ENCODE measurements at regions not wholly inside any gene's neighbourhood (a gene's known extent, or its start where the extent isn't known, plus 50 kb on each side); places are given as distances from the start of the nearest gene placed in this dataset.
"Not testable (repeated sequence)": the region's sequence is repeated elsewhere in the genome, so short reads cannot be mapped to it uniquely, and the experiment has no call there.

DNA sequence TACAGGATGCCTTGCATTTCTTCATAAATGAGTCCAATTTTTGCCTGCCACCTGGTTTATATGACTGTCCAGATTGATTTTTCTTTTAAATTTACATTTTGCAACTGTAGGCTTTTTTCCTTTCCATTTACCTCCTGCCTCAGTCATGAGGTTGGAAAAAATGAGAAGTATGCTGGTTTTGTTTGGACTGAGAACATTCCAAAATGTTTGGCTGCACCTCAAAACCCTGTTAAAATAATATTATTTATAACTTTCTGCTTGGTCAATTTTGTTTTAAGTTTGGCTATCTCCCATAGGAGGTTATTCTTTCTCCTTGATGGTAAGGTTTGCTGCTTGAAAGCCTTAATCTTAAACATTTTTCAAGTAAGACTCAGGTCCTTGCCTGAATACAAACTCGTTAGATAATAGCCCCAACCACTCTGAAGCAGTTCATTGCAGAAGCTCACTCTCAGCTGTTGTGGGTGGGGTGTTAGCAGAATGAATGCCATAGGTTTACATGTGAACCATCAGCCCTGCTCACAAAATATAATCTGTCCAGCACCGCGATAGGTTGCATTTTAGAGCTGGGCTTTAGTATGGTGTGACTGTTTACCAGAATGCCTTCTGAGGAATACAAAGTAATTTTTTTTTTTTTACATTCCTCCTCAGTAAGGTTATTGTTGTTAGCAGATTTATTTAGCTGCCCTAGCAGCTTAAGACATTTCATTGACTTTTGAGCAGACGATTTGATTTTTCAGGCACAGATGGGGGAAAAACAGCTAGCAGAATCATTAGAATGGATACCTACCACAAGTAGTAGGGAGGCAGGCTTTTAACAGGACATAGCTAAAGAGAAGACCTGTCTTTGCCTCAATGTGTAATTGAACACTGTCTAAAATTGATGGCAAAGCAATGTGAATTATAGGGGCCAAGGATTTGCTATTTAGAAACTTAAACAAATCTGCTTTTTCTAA, 630.8 kb upstream of the KCNMB2 start:
- Histone ChIP-seq H3K9me3 (ENCODE audit: insufficient read depth, low read depth) (peaks cover 3% of the 10 kb centered on the region; the same call in 1 of the 2 replicates), H3K27me3 (ENCODE audit: insufficient read depth, low read depth) (no peaks in the 10 kb centered on the region), H4K20me1 (ENCODE audit: insufficient read depth) (no peaks in the 10 kb centered on the region), H3F3A (ENCODE audit: insufficient read depth, low read depth) (no peaks in the 10 kb centered on the region), H3K79me2 (ENCODE audit: low read depth) (no peaks in the 10 kb centered on the region), H2AFZ (no peak overlapping the region), H3K9me2 (ENCODE audit: insufficient read depth) (no peaks in the 10 kb centered on the region), H3K27ac (0 out of 2 replicates have a peak overlapping the region, but pooled peaks have one; percentile 16), H3K4me1 (replicated peaks; ENCODE audit: insufficient read depth) (peaks cover 14% of the 10 kb centered on the region), H3K4me3 (no peak overlapping the region), H3K4me2 (no peak overlapping the region), H3K36me3 (ENCODE audit: low read depth) (no peaks in the 10 kb centered on the region)
- peak in 1 of 2 experiments; percentile 7 for DNase-seq
- BruUV-seq (replicated peaks) = no TSS peak
- CTCF ChIA-PET = interaction anchor here (0.6 kb wide), 1 partner anchor 51 kb away, joined by 3 read pairs; no protein-coding TSS in a partner anchor
- TF ChIP-seq CTCF (conservative IDR thresholded peaks at IDR 0.05) = no peak
- intact Hi-C loops (cut with micrococcal nuclease; ENCODE audit: unreplicated experiment) = loop anchor here (5.0 kb wide), 1 partner anchor 463 kb away; no protein-coding TSS in a partner anchor
- POLR2A ChIA-PET (ENCODE audit: unreplicated experiment) = interaction anchor here (0.6 to 0.7 kb wide), 3 partner anchors 15 to 247 kb away, joined by 4 to 10 read pairs (median 6); no protein-coding TSS in a partner anchor

DNA sequence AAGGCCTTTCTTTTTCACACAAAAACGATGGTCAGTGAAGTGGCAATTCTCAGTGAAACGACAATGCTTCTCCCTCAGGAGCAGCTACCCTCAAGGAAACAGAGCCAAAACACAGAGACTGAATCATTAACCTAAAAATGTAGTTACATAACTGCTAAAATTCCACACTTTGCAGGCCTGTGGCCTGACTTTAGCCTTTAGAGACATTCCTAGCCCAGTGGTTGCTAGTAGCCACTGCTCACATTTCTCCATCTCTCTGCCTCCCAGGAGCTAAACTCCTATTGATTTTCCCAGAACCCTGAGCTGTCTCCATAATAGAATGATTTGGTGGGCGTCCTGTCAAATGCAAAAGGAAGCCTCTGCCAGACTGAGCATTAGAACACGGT, 630.1 kb upstream of the KCNMB2 start:
- Histone ChIP-seq H3K4me2 (no peak overlapping the region), H3K27me3 (ENCODE audit: insufficient read depth, low read depth) (no peaks in the 10 kb centered on the region), H4K20me1 (ENCODE audit: insufficient read depth) (no peaks in the 10 kb centered on the region), H3K9me2 (ENCODE audit: insufficient read depth) (no peaks in the 10 kb centered on the region), H3K4me1 (replicated peaks; ENCODE audit: insufficient read depth) (peaks cover 14% of the 10 kb centered on the region), H3K4me3 (no peak overlapping the region), H2AFZ (no peak overlapping the region), H3K27ac (0 out of 2 replicates have a peak overlapping the region, but pooled peaks have one; percentile 16), H3F3A (ENCODE audit: insufficient read depth, low read depth) (no peaks in the 10 kb centered on the region), H3K79me2 (ENCODE audit: low read depth) (no peaks in the 10 kb centered on the region), H3K9me3 (ENCODE audit: insufficient read depth, low read depth) (no peaks in the 10 kb centered on the region), H3K36me3 (ENCODE audit: low read depth) (no peaks in the 10 kb centered on the region)
- TF ChIP-seq EZH2 (IDR thresholded peaks at IDR 0.05; ENCODE audit: low read depth) (no peak), CTCF (conservative IDR thresholded peaks at IDR 0.05) (no peak)
- intact Hi-C loops (cut with micrococcal nuclease; ENCODE audit: unreplicated experiment) = loop anchor here (5.0 kb wide), 1 partner anchor 464 kb away; no protein-coding TSS in a partner anchor
- peak; percentile 26 to 67 for DNase-seq
- POLR2A ChIA-PET (ENCODE audit: unreplicated experiment) = interaction anchor here (0.6 to 0.7 kb wide), 3 partner anchors 26 to 410 kb away, joined by 3 to 10 read pairs (median 6); no protein-coding TSS in a partner anchor
- no TSS peak for BruUV-seq (replicated peaks)
- CTCF ChIA-PET = interaction anchor here (0.6 kb wide), 1 partner anchor 51 kb away, joined by 3 read pairs; no protein-coding TSS in a partner anchor

DNA sequence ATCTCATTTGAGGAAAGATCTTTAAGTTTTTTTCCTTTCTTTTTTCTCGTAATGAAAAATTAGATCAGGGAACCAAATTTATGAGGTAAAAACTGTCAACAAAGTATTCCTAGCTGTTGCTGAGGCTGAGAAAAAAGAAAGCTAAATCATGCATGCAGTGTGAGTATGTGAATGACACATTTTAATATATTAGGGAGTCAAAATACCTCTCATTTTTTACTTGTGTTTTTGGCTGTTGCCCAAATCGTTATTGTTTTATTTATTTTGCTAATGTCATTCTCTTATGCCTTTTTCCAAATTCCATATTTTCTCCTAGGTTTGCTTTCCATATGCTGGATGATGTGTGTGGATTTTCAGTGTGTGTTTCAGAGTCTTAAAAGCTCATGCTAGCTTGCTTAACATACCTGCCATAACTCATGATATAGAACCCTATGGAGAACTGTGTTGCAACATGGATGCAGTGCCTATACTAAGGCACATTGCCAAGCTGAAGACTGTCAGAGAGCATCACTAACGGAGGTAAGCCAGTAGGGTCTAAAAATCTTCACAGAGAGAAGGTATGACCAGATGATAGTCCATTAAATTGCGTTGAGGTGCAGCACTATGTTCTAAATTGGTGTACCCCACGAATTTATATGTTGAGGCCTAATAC, 629.5 kb upstream of the KCNMB2 start:
- no TSS peak for BruUV-seq (replicated peaks)
- Histone ChIP-seq H4K20me1 (ENCODE audit: insufficient read depth) (no peaks in the 10 kb centered on the region), H3K27ac (no peak overlapping the region), H2AFZ (no peak overlapping the region), H3F3A (ENCODE audit: insufficient read depth, low read depth) (no peaks in the 10 kb centered on the region), H3K9me3 (ENCODE audit: insufficient read depth, low read depth) (no peaks in the 10 kb centered on the region), H3K27me3 (ENCODE audit: insufficient read depth, low read depth) (no peaks in the 10 kb centered on the region), H3K9me2 (ENCODE audit: insufficient read depth) (no peaks in the 10 kb centered on the region), H3K4me2 (no peak overlapping the region), H3K36me3 (ENCODE audit: low read depth) (no peaks in the 10 kb centered on the region), H3K4me3 (no peak overlapping the region), H3K4me1 (replicated peaks; ENCODE audit: insufficient read depth) (peaks cover 14% of the 10 kb centered on the region), H3K79me2 (ENCODE audit: low read depth) (no peaks in the 10 kb centered on the region)
- DNase-seq = no peak
- intact Hi-C loops (cut with micrococcal nuclease; ENCODE audit: unreplicated experiment) = loop anchor here (5.0 kb wide), 1 partner anchor 464 kb away; no protein-coding TSS in a partner anchor
- no peak for TF ChIP-seq CTCF (conservative IDR thresholded peaks at IDR 0.05)
- TF ChIP-seq EZH2 (IDR thresholded peaks at IDR 0.05; ENCODE audit: low read depth) = no peak
- ChIA-PET CTCF (no interaction called here), POLR2A (ENCODE audit: unreplicated experiment) (interaction anchor here (0.7 kb wide), 1 partner anchor 411 kb away, joined by 3 read pairs; no protein-coding TSS in a partner anchor)

DNA sequence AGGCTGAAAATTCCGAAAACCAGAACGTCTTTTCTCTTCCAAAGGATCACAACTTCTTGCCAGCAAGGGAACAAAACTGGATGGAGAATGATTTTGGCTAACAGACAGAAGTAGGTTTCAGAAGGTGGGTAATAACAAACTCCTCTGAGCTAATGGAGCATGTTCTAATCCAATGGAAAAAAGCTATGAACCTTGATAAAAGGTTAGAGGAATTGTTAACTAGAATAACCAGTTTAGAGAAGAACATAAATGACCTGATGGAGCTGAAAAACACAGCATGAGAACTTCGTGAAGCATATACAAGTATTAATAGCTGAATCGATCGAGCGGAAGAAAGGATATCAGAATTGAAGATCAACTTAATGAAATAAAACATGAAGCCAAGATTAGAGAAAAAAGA, 626.7 kb upstream of the KCNMB2 start:
- intact Hi-C loops (cut with micrococcal nuclease; ENCODE audit: unreplicated experiment) = loop anchor here (5.0 kb wide), 1 partner anchor 467 kb away; no protein-coding TSS in a partner anchor
- H2AFZ ChIP-seq; H3K4me2 ChIP-seq; H3F3A ChIP-seq (ENCODE audit: insufficient read depth, low read depth); H3K79me2 ChIP-seq (ENCODE audit: low read depth); H4K20me1 ChIP-seq (ENCODE audit: insufficient read depth); BruUV-seq (replicated peaks); H3K27me3 ChIP-seq (ENCODE audit: insufficient read depth, low read depth); H3K9me3 ChIP-seq (ENCODE audit: insufficient read depth, low read depth); H3K27ac ChIP-seq; CTCF ChIA-PET; H3K9me2 ChIP-seq (ENCODE audit: insufficient read depth); H3K36me3 ChIP-seq (ENCODE audit: low read depth); POLR2A ChIA-PET (ENCODE audit: unreplicated experiment); H3K4me3 ChIP-seq; DNase-seq: not testable (repeated sequence)
- peaks cover 14% of the 10 kb centered on the region for H3K4me1 ChIP-seq (replicated peaks; ENCODE audit: insufficient read depth)

Measured in PC-9 (cell line).